Left ventricle myocardium inferior (tissue), 1 donor: ENCODE measurements at regions not wholly inside any gene's neighbourhood (a gene's known extent, or its start where the extent isn't known, plus 50 kb on each side); places are given as distances from the start of the nearest gene placed in this dataset.

Experiments used
- DNase-seq: peaks from one replicate; pipeline ENCODE4 v3.0.0-alpha.2; 2020
- H3K27ac ChIP-seq: fragments of 200-600 bp; replicated peaks from 2 replicates; pipeline ENCODE4 v1.8.0; 2021
- H3K27me3 ChIP-seq: fragments of 200-600 bp; 2 replicates; pipeline ENCODE4 v1.8.0; 2021; ENCODE audit warnings: low read depth
- H3K36me3 ChIP-seq: fragments of 200-600 bp; 2 replicates; pipeline ENCODE4 v1.8.0; 2021
- H3K4me1 ChIP-seq: fragments of 200-600 bp; 2 replicates; pipeline ENCODE4 v1.8.0; 2021
- H3K4me3 ChIP-seq: fragments of 200-600 bp; 2 replicates; pipeline ENCODE4 v1.8.0; 2021; ENCODE audit warnings: mild to moderate bottlenecking, moderate library complexity
- H3K9me3 ChIP-seq: fragments of 200-600 bp; replicated peaks from 2 replicates; pipeline ENCODE4 v1.8.0; 2021
- intact Hi-C: fragments of 100-400 bp; cut with micrococcal nuclease; formaldehyde crosslinking; loops from one replicate; pipeline ENCODE4 v1.11.0; 2022
- TF ChIP-seq, protein P1 (sequence below): fragments of 200-600 bp; IDR thresholded peaks from 2 replicates; pipeline ENCODE4 v1.8.0; 2021; ENCODE audit warnings: antibody characterized with exemption, mild to moderate bottlenecking, borderline replicate concordance
- donor health status: DM: no; HTN: yes; CAD: no; lungs with severe emphysema.

DNA sequence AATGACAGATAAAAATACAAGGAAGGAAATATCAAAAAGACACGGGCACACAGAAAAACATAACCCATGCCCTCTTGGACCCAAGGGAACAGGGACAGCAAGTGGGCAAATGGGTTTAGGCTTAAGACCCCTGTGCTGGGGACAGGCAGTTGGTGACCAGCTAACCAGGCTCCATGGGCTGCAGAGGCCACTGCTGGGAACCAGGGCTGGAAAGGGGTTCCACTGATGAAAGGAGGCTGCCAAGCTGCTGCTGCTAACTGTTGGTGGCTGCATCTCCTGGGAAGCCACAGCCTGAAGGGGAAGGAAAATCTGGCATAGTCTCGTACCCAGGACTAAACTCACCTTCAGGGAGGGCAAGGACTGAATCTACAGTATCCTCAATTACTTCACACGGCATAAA, 579.2 kb upstream of the MGMT start:
- Histone ChIP-seq H3K27me3 (peaks cover 10% of the 10 kb centered on the region), H3K4me1 (no peaks in the 10 kb centered on the region), H3K4me3 (no peak overlapping the region), H3K27ac (no peak overlapping the region), H3K36me3 (no peaks in the 10 kb centered on the region), H3K9me3 (peaks cover 22% of the 10 kb centered on the region)
- no peak for DNase-seq
- TF ChIP-seq, protein P1, sequence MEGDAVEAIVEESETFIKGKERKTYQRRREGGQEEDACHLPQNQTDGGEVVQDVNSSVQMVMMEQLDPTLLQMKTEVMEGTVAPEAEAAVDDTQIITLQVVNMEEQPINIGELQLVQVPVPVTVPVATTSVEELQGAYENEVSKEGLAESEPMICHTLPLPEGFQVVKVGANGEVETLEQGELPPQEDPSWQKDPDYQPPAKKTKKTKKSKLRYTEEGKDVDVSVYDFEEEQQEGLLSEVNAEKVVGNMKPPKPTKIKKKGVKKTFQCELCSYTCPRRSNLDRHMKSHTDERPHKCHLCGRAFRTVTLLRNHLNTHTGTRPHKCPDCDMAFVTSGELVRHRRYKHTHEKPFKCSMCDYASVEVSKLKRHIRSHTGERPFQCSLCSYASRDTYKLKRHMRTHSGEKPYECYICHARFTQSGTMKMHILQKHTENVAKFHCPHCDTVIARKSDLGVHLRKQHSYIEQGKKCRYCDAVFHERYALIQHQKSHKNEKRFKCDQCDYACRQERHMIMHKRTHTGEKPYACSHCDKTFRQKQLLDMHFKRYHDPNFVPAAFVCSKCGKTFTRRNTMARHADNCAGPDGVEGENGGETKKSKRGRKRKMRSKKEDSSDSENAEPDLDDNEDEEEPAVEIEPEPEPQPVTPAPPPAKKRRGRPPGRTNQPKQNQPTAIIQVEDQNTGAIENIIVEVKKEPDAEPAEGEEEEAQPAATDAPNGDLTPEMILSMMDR, result no peak
- intact Hi-C loops, result no loop called here

DNA sequence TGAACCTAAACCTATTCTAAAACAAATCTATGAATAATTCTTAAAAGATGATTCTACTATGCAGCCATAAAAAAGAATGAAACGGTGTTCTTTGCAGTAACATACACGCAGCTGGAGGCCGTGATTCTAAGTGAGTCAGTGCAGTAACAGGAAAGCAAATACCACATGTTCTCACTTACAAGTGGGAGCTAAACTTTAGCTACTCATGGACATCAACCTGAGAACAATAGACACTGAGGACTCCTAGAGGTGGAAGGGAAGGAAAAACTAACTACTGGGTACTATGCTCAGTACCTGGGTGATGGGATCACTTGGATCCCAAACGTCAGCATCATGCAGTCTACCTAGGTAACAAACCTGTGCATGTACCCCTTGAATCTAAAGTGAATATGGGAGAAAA, 575.0 kb upstream of the MGMT start:
- peaks cover 11% of the 10 kb centered on the region for H3K4me1 ChIP-seq
- DNase-seq, result no peak
- peaks cover 22% of the 10 kb centered on the region for H3K9me3 ChIP-seq
- intact Hi-C loops, result no loop called here
- no peak overlapping the region for H3K4me3 ChIP-seq
- TF ChIP-seq, protein P1, result no peak
- no peaks in the 10 kb centered on the region for H3K36me3 ChIP-seq
- no peaks in the 10 kb centered on the region for H3K27me3 ChIP-seq
- no peak overlapping the region for H3K27ac ChIP-seq

GRCh38 chr10:128894641-128895040, 572.4 kb upstream of the MGMT start:
- Histone ChIP-seq H3K27me3 (peaks cover 18% of the 10 kb centered on the region), H3K9me3 (peaks cover 3% of the 10 kb centered on the region), H3K36me3 (no peaks in the 10 kb centered on the region), H3K27ac (no peak overlapping the region), H3K4me1 (peaks cover 23% of the 10 kb centered on the region), H3K4me3 (no peak overlapping the region)
- intact Hi-C loops, result no loop called here
- TF ChIP-seq, protein P1, result no peak
- no peak for DNase-seq

GRCh38 chr10:128895473-128895872, 571.6 kb upstream of the MGMT start:
- TF ChIP-seq, protein P1, result no peak
- intact Hi-C loops, result no loop called here
- peak overlapping the region; percentile 80 for H3K27ac ChIP-seq

DNA sequence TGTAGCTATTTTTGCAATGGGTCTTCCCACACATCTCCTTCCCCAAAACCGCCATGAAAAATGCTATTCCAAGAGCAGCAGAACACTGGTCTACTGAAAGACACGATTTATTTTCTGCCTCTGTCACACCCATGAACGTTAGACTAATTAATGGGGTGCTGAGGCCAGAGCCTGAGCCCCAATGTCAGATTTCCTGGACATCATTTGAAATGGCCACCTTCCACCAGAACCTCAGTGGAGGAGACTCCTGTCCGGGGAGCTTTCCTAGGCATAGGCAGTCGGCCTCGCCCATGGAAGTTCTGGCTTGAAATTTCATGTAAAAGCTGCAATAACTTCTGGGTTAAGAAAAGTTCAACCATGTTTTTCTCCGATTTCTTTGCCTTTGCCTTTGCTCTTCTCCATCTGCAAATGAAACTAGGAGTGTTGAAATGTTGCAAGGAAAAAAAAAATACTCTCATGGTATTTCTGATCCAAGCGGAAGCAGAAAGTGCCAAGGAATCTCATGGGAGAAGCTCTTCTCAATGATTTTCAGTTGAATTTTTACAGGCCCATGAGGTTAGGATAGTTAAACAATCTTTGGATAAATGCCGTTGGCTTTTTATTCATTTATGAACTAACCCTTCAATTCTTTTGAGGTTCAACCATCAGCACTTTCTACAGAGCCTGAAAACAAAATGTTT, 570.8 kb upstream of the MGMT start:
- TF ChIP-seq, protein P1, result no peak
- Histone ChIP-seq H3K9me3 (no peaks in the 10 kb centered on the region), H3K36me3 (no peaks in the 10 kb centered on the region), H3K27ac (peak overlapping the region; percentile 80), H3K4me1 (peaks cover 23% of the 10 kb centered on the region), H3K27me3 (peaks cover 30% of the 10 kb centered on the region), H3K4me3 (no peak overlapping the region)
- no peak for DNase-seq
- intact Hi-C loops, result no loop called here

More at GRCh38 chr10:128895473-128895872, 571.6 kb upstream of the MGMT start:
- peaks cover 23% of the 10 kb centered on the region for H3K4me1 ChIP-seq
- H3K9me3 ChIP-seq, result no peaks in the 10 kb centered on the region
- peaks cover 26% of the 10 kb centered on the region for H3K27me3 ChIP-seq
- H3K4me3 ChIP-seq, result no peak overlapping the region
- DNase-seq, result no peak
- H3K36me3 ChIP-seq, result no peaks in the 10 kb centered on the region
